IPS DF 4.7 (cell line): ENCODE measurements at regions not wholly inside any gene's neighbourhood (a gene's known extent, or its start where the extent isn't known, plus 50 kb on each side); places are given as distances from the start of the nearest gene placed in this dataset.
A peak's percentile ranks its signal among the peaks of the same experiment; 100 is the strongest.
"Not testable (repeated sequence)": the region's sequence is repeated elsewhere in the genome, so short reads cannot be mapped to it uniquely, and the experiment has no call there.

Experiments used
- DNase-seq: peaks from one replicate; pipeline ENCODE4 v3.0.0-alpha.2; 2013; ENCODE audit warnings: low spot score; ENCODE audit errors: extremely low read depth

DNA sequence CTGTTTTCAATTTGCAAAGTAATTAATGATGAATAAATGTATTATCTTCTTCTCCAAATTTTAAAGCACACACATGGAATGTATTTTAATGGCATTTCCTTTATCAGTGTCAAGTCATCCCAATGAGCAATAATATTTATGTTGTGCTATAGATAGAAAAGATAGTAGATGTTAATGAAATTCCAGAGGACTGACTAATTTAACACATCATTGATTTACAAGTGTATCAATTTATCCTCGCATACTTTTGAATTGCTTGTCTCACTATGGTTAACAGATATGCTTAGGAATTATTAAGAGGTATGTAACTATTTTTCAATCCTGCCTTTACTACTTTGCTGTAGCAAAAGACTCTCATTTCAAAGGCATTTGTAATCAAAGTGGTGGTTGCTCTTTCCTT is 842.9 kb downstream of the SLC6A15 start:
- DNase-seq: no peak

- DNase-seq: no peak
Observed at GRCh38 chr12:84069198-84069597, 843.4 kb downstream of the SLC6A15 start.

GRCh38 chr12:84058136-84058535 is 854.5 kb downstream of the SLC6A15 start:
- no peak for DNase-seq

- no peak for DNase-seq
Observed at GRCh38 chr12:84054811-84055210, 857.8 kb downstream of the SLC6A15 start.

- no peak for DNase-seq
Observed at GRCh38 chr12:84047881-84048280, 864.7 kb downstream of the SLC6A15 start.

- DNase-seq: no peak
Observed at GRCh38 chr12:84046859-84047258, 865.7 kb downstream of the SLC6A15 start.

GRCh38 chr12:84043355-84043754 is 869.2 kb downstream of the SLC6A15 start:
- no peak for DNase-seq

DNA sequence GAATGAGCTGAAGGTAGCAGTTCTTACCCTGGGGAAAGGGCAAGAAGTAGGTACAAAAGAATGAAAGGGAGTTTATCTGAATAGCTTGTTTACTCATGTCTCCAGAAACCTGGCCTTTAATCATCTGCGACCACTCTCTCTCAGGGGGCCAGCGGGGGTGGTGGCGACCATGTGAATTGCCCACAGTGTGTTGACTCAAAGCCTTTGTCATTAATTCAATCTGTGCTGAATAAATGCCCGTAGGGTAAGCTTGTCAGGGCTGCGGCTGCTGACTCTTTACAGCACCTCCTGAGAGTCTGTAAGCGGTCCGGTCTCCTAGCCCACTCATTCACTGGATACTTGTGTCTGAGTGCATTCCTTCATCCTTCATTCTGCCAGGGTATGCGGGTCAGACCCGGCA is 874.4 kb downstream of the SLC6A15 start:
- DNase-seq: no peak

DNA sequence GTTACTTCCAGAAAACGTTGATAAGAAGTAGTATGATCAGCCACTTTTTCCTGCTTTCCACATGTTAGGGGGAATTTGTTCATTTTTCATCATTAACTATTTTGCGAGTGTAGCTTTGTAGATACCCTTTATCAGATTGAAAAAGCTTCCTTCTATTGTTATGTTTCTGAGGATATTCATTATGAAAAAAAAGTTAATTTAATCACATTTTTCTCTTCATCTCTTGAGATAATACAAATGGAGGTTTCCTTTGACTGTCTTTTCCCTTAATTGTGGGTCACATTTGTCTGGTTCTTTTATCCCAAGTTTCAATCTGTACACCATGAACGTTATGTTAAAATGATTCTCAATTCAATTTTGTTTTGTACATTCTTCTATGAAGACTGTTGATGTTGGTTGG is 875.7 kb downstream of the SLC6A15 start:
- DNase-seq: no peak

DNA sequence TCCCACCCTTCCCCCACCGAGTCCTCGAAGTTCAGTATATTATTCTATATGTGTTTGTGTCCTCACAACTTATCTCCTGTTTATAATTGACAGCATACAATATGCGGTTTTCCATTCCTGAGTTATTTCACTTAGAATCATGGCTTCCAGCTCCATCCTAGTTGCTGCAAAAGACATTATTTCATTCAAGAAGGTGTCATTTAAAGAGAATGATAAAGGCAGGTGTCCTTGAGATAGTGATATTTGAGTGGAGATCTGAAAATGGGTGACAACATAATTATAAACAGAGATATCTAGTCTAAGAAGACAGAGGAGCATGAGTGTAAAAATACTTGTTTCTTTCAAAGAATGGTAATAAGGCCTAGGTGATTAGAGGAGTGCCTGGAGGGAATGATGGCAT is 876.8 kb downstream of the SLC6A15 start:
- DNase-seq: no peak

GRCh38 chr12:84034871-84035270 is 877.7 kb downstream of the SLC6A15 start:
- DNase-seq: no peak

GRCh38 chr12:84033162-84033561 is 879.4 kb downstream of the SLC6A15 start:
- DNase-seq: no peak

DNA sequence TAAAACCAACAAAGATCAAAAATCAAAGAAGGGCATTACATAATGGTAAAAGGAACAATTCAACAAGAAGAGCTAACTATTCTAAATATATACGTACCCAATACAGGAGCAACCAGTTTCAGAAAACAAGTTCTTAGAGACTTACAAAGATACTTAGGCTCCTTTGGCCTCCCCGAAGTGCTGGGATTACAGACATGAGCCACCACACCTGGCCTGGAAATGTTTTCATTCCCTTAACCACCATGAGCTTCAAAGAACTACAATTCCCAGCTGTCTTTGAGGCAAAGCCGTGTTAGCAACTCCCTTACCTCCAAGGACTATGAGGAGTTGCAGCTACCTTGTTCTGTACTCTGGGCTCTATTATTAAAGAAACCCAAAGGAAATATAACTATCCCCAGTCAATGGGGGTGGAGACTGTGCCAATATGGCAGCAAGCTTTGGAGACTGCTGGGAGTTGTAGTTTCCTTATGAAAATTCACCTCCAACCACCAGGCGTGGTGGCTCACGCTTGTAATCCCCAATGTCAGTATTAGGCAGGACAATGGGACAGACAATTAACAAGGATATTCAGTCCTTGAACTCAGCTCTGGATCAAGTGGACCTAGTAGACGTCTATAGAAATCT is 893.9 kb downstream of the SLC6A15 start:
- DNase-seq: not testable (repeated sequence)

DNA sequence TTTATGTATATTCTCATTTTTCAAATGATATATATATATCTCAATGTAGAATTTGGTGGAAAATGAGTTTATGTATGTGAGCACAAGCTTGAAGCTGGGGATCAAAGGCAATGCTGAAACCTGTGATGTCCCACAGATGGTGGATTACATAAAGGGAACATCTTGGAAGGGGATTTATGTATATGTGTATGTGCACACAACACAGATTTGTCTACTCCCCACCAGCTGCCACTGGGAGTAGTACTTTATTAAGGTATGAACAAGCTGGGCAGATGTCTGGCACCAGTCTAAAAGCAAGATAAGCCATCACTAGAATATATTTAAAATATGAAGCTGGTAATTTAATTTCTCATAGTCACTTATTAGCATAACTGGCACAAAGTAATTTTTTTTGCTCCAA is 895.6 kb downstream of the SLC6A15 start:
- no peak for DNase-seq

GRCh38 chr12:83997423-83997822 is 915.2 kb downstream of the SLC6A15 start:
- no peak for DNase-seq

DNA sequence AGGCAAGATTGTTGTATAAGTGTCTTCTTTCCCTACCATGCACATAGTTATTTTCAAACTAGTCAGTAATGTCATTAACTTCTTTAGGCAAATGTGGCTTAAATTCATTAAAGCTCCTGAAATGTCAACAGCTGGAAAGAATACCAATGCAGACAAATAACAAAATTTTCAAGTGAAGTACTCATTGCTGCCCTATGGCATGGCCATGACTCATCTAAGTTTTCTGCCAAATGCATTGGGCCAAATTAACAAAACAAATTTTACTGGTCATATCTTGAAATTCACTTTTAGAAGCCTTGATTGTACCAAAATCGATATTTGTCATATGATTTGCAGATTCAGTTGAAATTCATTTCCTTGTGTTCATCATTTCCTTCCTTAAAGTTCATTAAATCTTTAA is 915.9 kb downstream of the SLC6A15 start:
- DNase-seq: no peak

DNA sequence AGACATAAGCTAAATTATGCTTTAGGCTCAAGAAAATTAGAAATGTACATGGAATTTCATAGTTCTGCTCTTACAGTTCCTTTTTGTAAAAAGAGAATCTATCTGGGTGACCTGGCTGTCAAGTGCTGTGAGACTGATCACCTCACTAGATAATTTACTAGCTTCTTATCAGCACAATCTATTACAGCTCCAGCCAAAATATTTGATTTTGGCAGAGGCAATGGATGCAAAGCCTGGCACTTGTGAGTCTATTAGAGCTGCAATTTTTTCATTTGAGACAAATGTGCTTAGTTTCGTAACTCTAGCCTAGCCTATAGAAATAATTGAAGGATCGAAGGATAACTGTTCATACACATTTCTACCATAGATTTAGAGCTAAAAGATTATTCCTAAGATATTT is 927.5 kb downstream of the SLC6A15 start:
- DNase-seq: no peak

DNA sequence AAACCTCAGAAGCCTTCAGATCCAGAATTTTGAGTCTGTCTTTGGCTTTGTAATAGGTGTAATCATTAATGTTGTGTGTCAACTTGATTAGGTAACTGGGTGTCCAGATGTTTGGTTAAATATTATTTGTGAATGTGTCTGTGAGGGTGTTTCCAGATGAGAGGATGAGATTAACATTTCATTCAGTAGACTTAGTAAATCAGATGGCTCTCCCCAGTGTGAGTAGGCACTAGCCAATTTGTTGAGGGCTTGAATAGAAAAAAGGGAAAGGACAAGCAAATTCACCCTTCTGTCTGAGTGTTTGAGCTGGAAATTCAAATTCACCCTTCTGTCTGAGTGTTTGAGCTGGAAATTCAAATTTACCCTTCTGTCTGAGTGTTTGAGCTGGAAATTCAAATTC is 932.2 kb downstream of the SLC6A15 start:
- DNase-seq: no peak

- DNase-seq: no peak
Observed at GRCh38 chr12:83979785-83980184, 932.8 kb downstream of the SLC6A15 start.

- no peak for DNase-seq
Observed at GRCh38 chr12:83971781-83972180, 940.8 kb downstream of the SLC6A15 start.

GRCh38 chr12:83960767-83961166 is 951.8 kb downstream of the SLC6A15 start:
- DNase-seq: no peak

GRCh38 chr12:83958997-83959396 is 953.6 kb downstream of the SLC6A15 start:
- no peak for DNase-seq

DNA sequence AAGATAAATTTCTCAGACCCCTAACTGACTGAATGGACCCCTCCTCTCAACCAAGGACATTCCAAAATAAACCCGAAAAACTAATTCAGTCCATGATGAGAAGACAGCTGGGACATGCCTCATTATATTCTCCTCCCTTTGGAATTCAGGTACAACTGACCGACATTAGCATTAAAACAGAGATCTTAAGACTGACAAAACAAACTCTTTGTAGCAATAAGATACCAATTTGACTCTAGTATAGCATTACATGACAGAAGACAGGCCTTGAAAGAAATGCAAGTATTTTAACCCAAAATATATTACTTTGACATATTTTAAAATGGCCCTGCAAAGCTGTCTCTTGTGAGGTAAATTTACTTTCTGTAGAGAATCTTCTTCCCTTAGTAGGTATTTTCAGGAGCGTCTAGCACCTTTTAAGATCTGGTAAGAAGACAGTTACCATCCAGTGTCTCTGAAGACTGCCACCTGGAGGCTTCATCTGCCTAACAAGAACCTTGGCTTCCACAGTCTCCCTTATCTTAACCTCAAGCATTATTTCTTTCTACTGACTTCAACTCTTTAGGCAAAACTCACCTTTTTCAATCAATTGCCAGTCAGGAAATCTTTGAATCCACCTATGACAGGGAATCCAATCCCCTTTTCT is 957.5 kb downstream of the SLC6A15 start:
- DNase-seq: peak; percentile 58
